Endothelial cell of umbilical vein (primary cell): ENCODE measurements at regions not wholly inside any gene's neighbourhood (a gene's known extent, or its start where the extent isn't known, plus 50 kb on each side); places are given as distances from the start of the nearest gene placed in this dataset.

Experiments
- BruUV-seq: library from RNA; stranded (reverse); fragments of 400-500 nt; replicated peaks from 2 replicates; lab custom pipeline; 2021; lab: Mats Ljungman, UMichigan
- CTCF ChIA-PET: fragments of 300-600, 350-600 bp; sonication (Branson Sonifier 250); formaldehyde crosslinking; loops from one replicate; lab custom pipeline; 2021; ENCODE audit warnings: antibody characterized with exemption, inconsistent platforms; lab: Charles Lee
- POLR2A ChIA-PET: fragments of 300-600, 350-600 bp; sonication (Branson Sonifier 250); formaldehyde crosslinking; loops from one replicate; lab custom pipeline; 2021; ENCODE audit warnings: antibody characterized with exemption, inconsistent platforms; lab: Charles Lee
- DNase-seq: peaks from one replicate; pipeline ENCODE4 v3.0.0-alpha.2; 2011; ENCODE audit warnings: low read depth, low spot score
- FAIRE-seq: peaks from 2 replicates; lab custom pipeline; 2011; peaks lifted over from hg19 to GRCh38; lab: Jason Lieb, UNC
- H2AFZ ChIP-seq: 2 replicates; pipeline ENCODE4 v1.6.0; 2012; ENCODE audit warnings: low read depth, low read length, control low read depth, inconsistent platforms
- H3K27ac ChIP-seq: 2 replicates; pipeline ENCODE4 v1.5.1; 2011; ENCODE audit warnings: low read depth, mild to moderate bottlenecking, control low read depth, low read length, moderate library complexity; ENCODE audit not compliant: insufficient read depth
- H3K27me3 ChIP-seq, 2 experiments: 2 replicates each; pipeline versions ENCODE4 v1.6.0 to v1.6.1; 2011; ENCODE audit warnings: low read length in 2 of 2, mixed read lengths in 1 of 2; ENCODE audit not compliant: control insufficient read depth in 2 of 2, insufficient read depth in 2 of 2
- H3K36me3 ChIP-seq, 2 experiments: 2 replicates in 1 of 2; 3 replicates in 1 of 2; pipeline ENCODE4 v1.5.1; 2011; ENCODE audit warnings: low read length in 2 of 2, mild to moderate bottlenecking in 1 of 2, moderate library complexity in 1 of 2; ENCODE audit not compliant: control insufficient read depth in 2 of 2, insufficient read depth in 2 of 2; ENCODE audit errors: extremely low read depth in 1 of 2
- H3K4me1 ChIP-seq: 3 replicates; pipeline ENCODE4 v1.5.1; 2011; ENCODE audit warnings: mild to moderate bottlenecking, low read length; ENCODE audit not compliant: control insufficient read depth, insufficient read depth; ENCODE audit errors: extremely low read depth
- H3K4me2 ChIP-seq: 2 replicates; pipeline ENCODE4 v1.6.1; 2011; ENCODE audit warnings: low read length, control low read depth, mixed read lengths; ENCODE audit not compliant: insufficient read depth
- H3K4me3 ChIP-seq, 3 experiments: fragments of 200-600 bp in 1 of 3; sonication (generic), shearing (Covaris generic) in 1 of 3; replicated peaks in 1 of 3; 2 replicates each; pipeline ENCODE4 v1.5.1; 2011 to 2016; ENCODE audit warnings: control low read depth in 3 of 3, low read length in 3 of 3, mild to moderate bottlenecking in 2 of 3, inconsistent platforms in 1 of 3, low read depth in 1 of 3, moderate library complexity in 1 of 3; ENCODE audit not compliant: insufficient read depth in 1 of 3
- H3K79me2 ChIP-seq: 2 replicates; pipeline ENCODE4 v1.6.0; 2012; ENCODE audit warnings: low read length, inconsistent platforms; ENCODE audit not compliant: control insufficient read depth, insufficient read depth
- H3K9ac ChIP-seq: replicated peaks from 2 replicates; pipeline ENCODE3; 2011; ENCODE audit warnings: low read length, control low read depth; ENCODE audit not compliant: insufficient read depth; ENCODE audit errors: extremely low read depth
- H3K9me1 ChIP-seq: replicated peaks from 3 replicates; pipeline ENCODE4 v1.6.0; 2011; ENCODE audit warnings: mild to moderate bottlenecking, low read length; ENCODE audit not compliant: control insufficient read depth, insufficient read depth; ENCODE audit errors: extremely low read depth
- H3K9me3 ChIP-seq: replicated peaks from 2 replicates; pipeline ENCODE4 v1.5.1; 2012; ENCODE audit warnings: low read length, inconsistent platforms; ENCODE audit not compliant: control insufficient read depth, insufficient read depth
- H4K20me1 ChIP-seq: replicated peaks from 2 replicates; pipeline ENCODE3; 2011; ENCODE audit warnings: mild to moderate bottlenecking, low read length; ENCODE audit not compliant: control insufficient read depth, insufficient read depth; ENCODE audit errors: extremely low read depth
- EZH2 ChIP-seq: IDR thresholded peaks from 2 replicates; pipeline ENCODE4 v1.6.1; 2012; ENCODE audit warnings: borderline replicate concordance, low read depth, mild to moderate bottlenecking, moderate library complexity, low read length, inconsistent platforms; ENCODE audit not compliant: severe bottlenecking
- FOS ChIP-seq: IDR thresholded peaks from 2 replicates; pipeline ENCODE4 v1.6.1; 2011; ENCODE audit warnings: mild to moderate bottlenecking, low read length, moderate library complexity, borderline replicate concordance; ENCODE audit not compliant: insufficient read depth
- GATA2 ChIP-seq: IDR thresholded peaks from 2 replicates; pipeline ENCODE4 v1.7.0; 2011; ENCODE audit warnings: low read depth, mild to moderate bottlenecking, moderate library complexity, mixed read lengths, low read length; ENCODE audit not compliant: insufficient read length, insufficient read depth
- JUN ChIP-seq: IDR thresholded peaks from 2 replicates; pipeline ENCODE4 v1.6.1; 2011; ENCODE audit warnings: borderline replicate concordance, low read depth; ENCODE audit not compliant: insufficient read length, insufficient read depth
- MAX ChIP-seq: IDR thresholded peaks from 2 replicates; pipeline ENCODE4 v1.6.1; 2011; ENCODE audit not compliant: insufficient read depth, insufficient read length
- MYC ChIP-seq: IDR thresholded peaks from one replicate; pipeline ENCODE4 v1.6.1; 2011; ENCODE audit warnings: mild to moderate bottlenecking, low read depth, low read length
- POLR2A ChIP-seq: IDR thresholded peaks from 2 replicates; pipeline ENCODE4 v1.6.1; 2012; ENCODE audit warnings: low read depth, mild to moderate bottlenecking, control low read depth, low read length
- POLR2AphosphoS5 ChIP-seq: IDR thresholded peaks from 2 replicates; pipeline ENCODE4 v1.6.1; 2012; ENCODE audit warnings: low read depth, mild to moderate bottlenecking, control low read depth, low read length, moderate library complexity; ENCODE audit not compliant: insufficient read depth
- dilution Hi-C: fragments of 300-500 bp; cut with MboI; formaldehyde crosslinking; loops from one replicate; pipeline ENCODE4 v1.15.0; 2019; ENCODE audit warnings: low sequenced_read_pairs; ENCODE audit not compliant: extremely low pct_ligation_motif_present
- intact Hi-C: fragments of 100-400 bp; cut with micrococcal nuclease; formaldehyde crosslinking; loops from one replicate; pipeline ENCODE4 v1.10.0; 2022
- TF ChIP-seq, protein P1 (sequence below), 2 donors: IDR thresholded peaks; 1 replicate in 1 of 2; 2 replicates in 1 of 2; pipeline ENCODE4 v1.5.1; 2011; ENCODE audit warnings: low read length in 2 of 2, mild to moderate bottlenecking in 2 of 2, moderate library complexity in 2 of 2, control low read depth in 1 of 2, inconsistent platforms in 1 of 2, low read depth in 1 of 2; ENCODE audit not compliant: insufficient read depth in 1 of 2; ENCODE audit errors: extremely low read depth in 1 of 2

- Histone ChIP-seq H3K27ac (peak overlapping the region; percentile 59), H3K36me3 (no peaks in the 10 kb centered on the region), H3K4me3 (no peak overlapping the region), H2AFZ (peak overlapping the region; percentile 85), H3K9me1 (no peaks in the 10 kb centered on the region), H3K79me2 (no peaks in the 10 kb centered on the region), H3K4me1 (peaks cover 37% of the 10 kb centered on the region), H3K27me3 (no peaks in the 10 kb centered on the region), H3K4me2 (peak overlapping the region; percentile 71), H3K9ac (peak overlapping the region; percentile 40), H4K20me1 (no peaks in the 10 kb centered on the region), H3K9me3 (no peaks in the 10 kb centered on the region)
- POLR2A ChIA-PET, result no interaction called here
- TF ChIP-seq, protein P1, sequence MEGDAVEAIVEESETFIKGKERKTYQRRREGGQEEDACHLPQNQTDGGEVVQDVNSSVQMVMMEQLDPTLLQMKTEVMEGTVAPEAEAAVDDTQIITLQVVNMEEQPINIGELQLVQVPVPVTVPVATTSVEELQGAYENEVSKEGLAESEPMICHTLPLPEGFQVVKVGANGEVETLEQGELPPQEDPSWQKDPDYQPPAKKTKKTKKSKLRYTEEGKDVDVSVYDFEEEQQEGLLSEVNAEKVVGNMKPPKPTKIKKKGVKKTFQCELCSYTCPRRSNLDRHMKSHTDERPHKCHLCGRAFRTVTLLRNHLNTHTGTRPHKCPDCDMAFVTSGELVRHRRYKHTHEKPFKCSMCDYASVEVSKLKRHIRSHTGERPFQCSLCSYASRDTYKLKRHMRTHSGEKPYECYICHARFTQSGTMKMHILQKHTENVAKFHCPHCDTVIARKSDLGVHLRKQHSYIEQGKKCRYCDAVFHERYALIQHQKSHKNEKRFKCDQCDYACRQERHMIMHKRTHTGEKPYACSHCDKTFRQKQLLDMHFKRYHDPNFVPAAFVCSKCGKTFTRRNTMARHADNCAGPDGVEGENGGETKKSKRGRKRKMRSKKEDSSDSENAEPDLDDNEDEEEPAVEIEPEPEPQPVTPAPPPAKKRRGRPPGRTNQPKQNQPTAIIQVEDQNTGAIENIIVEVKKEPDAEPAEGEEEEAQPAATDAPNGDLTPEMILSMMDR (IDR thresholded peaks at IDR 0.05; ENCODE audit: extremely low read depth in 1 of 2, insufficient read depth in 1 of 2, low read depth in 1 of 2, low read length in 2 of 2), result no peak
- TF ChIP-seq POLR2A (no peak), EZH2 (no peak), MAX (no peak), JUN (peak; percentile 57), GATA2 (peak; percentile 50), POLR2AphosphoS5 (no peak), FOS (peak; percentile 84), MYC (no peak)
- dilution Hi-C loops, result no loop called here
- DNase-seq (peak; percentile 69), FAIRE-seq (peak; percentile 63)
- CTCF ChIA-PET, result interaction anchor here (1.1 kb wide), 1 partner anchor 9 kb away, joined by 3 read pairs; no protein-coding TSS in a partner anchor
- BruUV-seq, result no TSS peak
- intact Hi-C loops, result no loop called here
Measured at GRCh38 chr4:124423160-124423559, 289.4 kb downstream of the ANKRD50 start.
